BJ (cell line): ENCODE measurements at regions not wholly inside any gene's neighbourhood (a gene's known extent, or its start where the extent isn't known, plus 50 kb on each side); places are given as distances from the start of the nearest gene placed in this dataset.

Experiments
- CTCF ChIA-PET: fragments of 350-600 bp; formaldehyde crosslinking; extraction: SDS; loops from one replicate; lab custom pipeline; 2021; ENCODE audit warnings: antibody characterized with exemption, inconsistent platforms; lab: Yijun Ruan, JAX
- POLR2A ChIA-PET: fragments of 300-600 bp; sonication (Branson Sonifier 250); formaldehyde crosslinking; extraction: SDS; loops from one replicate; lab custom pipeline; 2021; ENCODE audit warnings: antibody characterized with exemption; lab: Charles Lee
- DNase-seq: peaks from one replicate; pipeline ENCODE4 v3.0.0-alpha.2; 2011; ENCODE audit warnings: low read depth
- H3K27me3 ChIP-seq: 2 replicates; pipeline ENCODE4 v1.6.0; 2011; ENCODE audit warnings: low read length; ENCODE audit not compliant: control insufficient read depth, insufficient read depth
- H3K36me3 ChIP-seq: 2 replicates; pipeline ENCODE4 v1.5.1; 2011; ENCODE audit warnings: low read length; ENCODE audit not compliant: control insufficient read depth, insufficient read depth
- H3K4me3 ChIP-seq: 2 replicates; pipeline ENCODE4 v1.5.1; 2011; ENCODE audit warnings: low read depth, mild to moderate bottlenecking, control low read depth, low read length
- TF ChIP-seq, protein P1 (sequence below): IDR thresholded peaks from 2 replicates; pipeline ENCODE4 v1.5.1; 2011; ENCODE audit warnings: low read depth, mild to moderate bottlenecking, control low read depth, inconsistent platforms, low read length, moderate library complexity; ENCODE audit not compliant: insufficient read depth

DNA sequence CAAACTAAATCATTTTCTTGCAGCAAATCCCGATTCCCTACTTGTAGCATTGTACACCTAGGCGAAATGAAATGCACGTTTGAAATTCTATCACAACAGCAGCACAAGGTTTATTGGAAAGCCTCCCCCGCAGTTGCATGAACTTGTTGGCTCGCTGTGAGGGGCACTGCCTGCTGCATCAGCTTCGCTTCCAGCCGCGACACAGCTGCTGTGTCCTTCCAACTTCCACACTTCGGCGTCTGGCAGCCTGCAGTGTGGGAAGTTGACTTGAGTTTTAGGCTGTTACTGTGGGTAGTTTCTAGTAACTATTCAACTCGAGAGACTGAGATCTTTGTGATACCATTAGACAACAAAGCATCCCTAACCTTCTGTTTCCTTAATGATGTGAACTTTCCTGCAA is 315.8 kb upstream of the TPK1 start:
- Histone ChIP-seq H3K27me3 (no peaks in the 10 kb centered on the region), H3K4me3 (no peak overlapping the region), H3K36me3 (no peaks in the 10 kb centered on the region)
- ChIA-PET CTCF (no interaction called here), POLR2A (no interaction called here)
- TF ChIP-seq, protein P1, sequence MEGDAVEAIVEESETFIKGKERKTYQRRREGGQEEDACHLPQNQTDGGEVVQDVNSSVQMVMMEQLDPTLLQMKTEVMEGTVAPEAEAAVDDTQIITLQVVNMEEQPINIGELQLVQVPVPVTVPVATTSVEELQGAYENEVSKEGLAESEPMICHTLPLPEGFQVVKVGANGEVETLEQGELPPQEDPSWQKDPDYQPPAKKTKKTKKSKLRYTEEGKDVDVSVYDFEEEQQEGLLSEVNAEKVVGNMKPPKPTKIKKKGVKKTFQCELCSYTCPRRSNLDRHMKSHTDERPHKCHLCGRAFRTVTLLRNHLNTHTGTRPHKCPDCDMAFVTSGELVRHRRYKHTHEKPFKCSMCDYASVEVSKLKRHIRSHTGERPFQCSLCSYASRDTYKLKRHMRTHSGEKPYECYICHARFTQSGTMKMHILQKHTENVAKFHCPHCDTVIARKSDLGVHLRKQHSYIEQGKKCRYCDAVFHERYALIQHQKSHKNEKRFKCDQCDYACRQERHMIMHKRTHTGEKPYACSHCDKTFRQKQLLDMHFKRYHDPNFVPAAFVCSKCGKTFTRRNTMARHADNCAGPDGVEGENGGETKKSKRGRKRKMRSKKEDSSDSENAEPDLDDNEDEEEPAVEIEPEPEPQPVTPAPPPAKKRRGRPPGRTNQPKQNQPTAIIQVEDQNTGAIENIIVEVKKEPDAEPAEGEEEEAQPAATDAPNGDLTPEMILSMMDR: no peak
- no peak for DNase-seq

DNA sequence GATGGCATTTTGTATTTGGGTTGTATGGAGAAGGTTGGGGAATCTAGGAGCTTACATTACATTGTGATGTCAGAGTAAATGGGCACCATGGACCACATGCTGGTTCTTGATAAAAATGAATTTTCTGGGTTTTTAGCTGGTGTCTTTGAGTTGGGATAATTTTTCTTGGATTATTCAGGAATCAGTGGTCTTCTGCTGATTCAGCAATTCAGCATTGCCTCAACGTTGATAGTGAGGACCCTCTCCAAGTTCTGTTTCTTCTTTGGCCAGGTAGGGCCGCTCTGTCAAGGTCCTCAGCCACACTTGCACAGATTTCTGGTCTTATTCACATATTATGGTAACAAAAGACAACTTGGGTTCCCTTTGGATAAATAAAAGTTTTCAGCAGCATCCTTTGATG is 312.0 kb upstream of the TPK1 start:
- ChIA-PET CTCF (no interaction called here), POLR2A (no interaction called here)
- Histone ChIP-seq H3K36me3 (no peaks in the 10 kb centered on the region), H3K4me3 (no peak overlapping the region), H3K27me3 (no peaks in the 10 kb centered on the region)
- no peak for DNase-seq
- TF ChIP-seq, protein P1: no peak

DNA sequence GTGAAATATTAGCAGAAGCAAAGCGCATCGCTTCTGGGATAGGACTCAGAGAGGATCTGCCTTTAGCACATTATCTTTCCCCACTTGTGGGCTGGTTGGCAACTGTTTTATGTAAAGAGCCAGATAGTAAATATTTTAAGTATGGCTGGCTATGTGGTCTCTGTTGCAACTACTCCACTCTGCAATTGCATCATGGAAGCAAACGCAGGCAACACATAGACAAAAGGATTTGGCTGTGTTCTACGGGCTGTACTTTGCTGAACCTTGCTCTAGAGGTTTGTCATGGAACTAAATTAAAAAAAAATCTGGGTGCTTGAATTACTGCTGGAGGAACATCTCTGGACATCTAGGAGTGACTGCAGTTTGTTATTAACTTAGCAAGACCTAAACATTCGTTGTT is 307.8 kb upstream of the TPK1 start:
- H3K4me3 ChIP-seq: no peak overlapping the region
- H3K27me3 ChIP-seq: no peaks in the 10 kb centered on the region
- no peaks in the 10 kb centered on the region for H3K36me3 ChIP-seq
- CTCF ChIA-PET: no interaction called here
- POLR2A ChIA-PET: no interaction called here
- DNase-seq: no peak
- TF ChIP-seq, protein P1: no peak

DNA sequence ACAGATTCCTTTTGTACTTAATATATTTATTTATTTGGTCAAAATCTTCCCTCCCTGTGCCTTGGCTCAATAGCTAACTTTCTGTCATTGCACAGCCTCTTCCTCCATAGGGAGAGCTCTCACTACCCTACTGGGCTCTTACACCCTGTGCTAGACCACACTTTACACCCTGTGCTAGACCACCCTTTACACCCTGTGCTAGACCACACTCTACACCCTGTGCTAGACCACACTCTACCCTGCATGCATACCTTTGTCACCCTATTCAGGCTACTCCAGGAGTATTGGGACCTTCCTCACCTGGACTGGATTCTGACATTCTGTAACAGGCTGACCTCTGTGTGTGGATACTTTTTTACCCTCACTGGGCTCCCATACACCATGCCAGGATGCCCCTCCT is 298.5 kb upstream of the TPK1 start:
- no peaks in the 10 kb centered on the region for H3K27me3 ChIP-seq
- DNase-seq: no peak
- H3K36me3 ChIP-seq: no peaks in the 10 kb centered on the region
- POLR2A ChIA-PET: no interaction called here
- no peak overlapping the region for H3K4me3 ChIP-seq
- TF ChIP-seq, protein P1: no peak
- CTCF ChIA-PET: no interaction called here

DNA sequence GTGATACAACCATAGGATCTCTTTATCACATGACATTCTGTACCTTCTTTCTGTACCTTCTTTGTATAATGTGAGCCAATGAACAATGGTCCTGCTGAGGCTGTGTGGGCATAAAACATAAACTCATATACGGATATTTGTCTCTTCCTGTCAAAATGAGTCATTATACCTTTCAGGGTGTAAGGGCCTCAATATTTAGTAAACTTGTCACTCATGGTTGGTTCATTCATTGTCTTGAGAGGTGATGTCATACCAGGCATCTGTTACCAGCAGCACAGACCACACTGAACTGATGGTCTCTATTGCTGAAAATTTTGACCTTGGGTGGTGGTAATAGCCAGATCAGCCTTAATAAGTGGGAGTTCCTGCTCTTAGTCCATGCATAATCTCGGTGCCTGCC is 287.6 kb upstream of the TPK1 start:
- Histone ChIP-seq H3K27me3 (no peaks in the 10 kb centered on the region), H3K36me3 (no peaks in the 10 kb centered on the region), H3K4me3 (no peak overlapping the region)
- DNase-seq: no peak
- CTCF ChIA-PET: no interaction called here
- POLR2A ChIA-PET: no interaction called here
- TF ChIP-seq, protein P1: no peak
